H9 (cell line): ENCODE measurements at regions not wholly inside any gene's neighbourhood (a gene's known extent, or its start where the extent isn't known, plus 50 kb on each side); places are given as distances from the start of the nearest gene placed in this dataset.
"Not testable (repeated sequence)": the region's sequence is repeated elsewhere in the genome, so short reads cannot be mapped to it uniquely, and the experiment has no call there.

Source experiments
- DNase-seq: peaks from one replicate; pipeline ENCODE4 v3.0.0-alpha.2; 2017
- H2AFZ ChIP-seq: one replicate; pipeline ENCODE4 v1.6.1; 2013; ENCODE audit warnings: mild to moderate bottlenecking, low read length, control low read depth, moderate library complexity
- H2AK5ac ChIP-seq: 2 replicates; pipeline ENCODE4 v1.6.1; 2013; ENCODE audit warnings: low read length, control low read depth, mixed read lengths; ENCODE audit not compliant: insufficient read length
- H2BK120ac ChIP-seq: one replicate; pipeline ENCODE4 v1.6.1; 2013; ENCODE audit warnings: low read depth, mild to moderate bottlenecking, low read length, control low read depth, inconsistent platforms; ENCODE audit not compliant: poor library complexity, severe bottlenecking
- H2BK12ac ChIP-seq: 2 replicates; pipeline ENCODE4 v1.6.1; 2013; ENCODE audit warnings: low read length, control low read depth, mixed read lengths, low read depth; ENCODE audit not compliant: insufficient read length
- H2BK15ac ChIP-seq: 2 replicates; pipeline ENCODE4 v1.6.1; 2013; ENCODE audit warnings: low read depth, low read length, control low read depth
- H2BK20ac ChIP-seq: one replicate; pipeline ENCODE4 v1.6.1; 2013; ENCODE audit warnings: low read depth, mild to moderate bottlenecking, low read length, control low read depth, inconsistent platforms; ENCODE audit not compliant: poor library complexity, severe bottlenecking
- H2BK5ac ChIP-seq: 2 replicates; pipeline ENCODE4 v1.6.1; 2013; ENCODE audit warnings: low read length, control low read depth, mixed read lengths; ENCODE audit not compliant: insufficient read length
- H3K14ac ChIP-seq: 2 replicates; pipeline ENCODE4 v1.6.1; 2013; ENCODE audit warnings: low read length, control low read depth; ENCODE audit not compliant: insufficient read depth
- H3K18ac ChIP-seq: 2 replicates; pipeline ENCODE4 v1.6.1; 2013; ENCODE audit warnings: low read depth, mild to moderate bottlenecking, mixed read lengths, low read length, control low read depth; ENCODE audit not compliant: insufficient read length
- H3K23ac ChIP-seq: 2 replicates; pipeline ENCODE4 v1.6.1; 2013; ENCODE audit warnings: low read length, control low read depth, mixed read lengths, low read depth; ENCODE audit not compliant: insufficient read length
- H3K23me2 ChIP-seq: 2 replicates; pipeline ENCODE4 v1.6.1; 2013; ENCODE audit warnings: low read depth, mild to moderate bottlenecking, mixed read lengths, low read length, control low read depth; ENCODE audit not compliant: insufficient read length, poor library complexity, severe bottlenecking
- H3K27ac ChIP-seq: 2 replicates; pipeline ENCODE4 v1.5.1; 2013; ENCODE audit warnings: low read length, control low read depth, mixed read lengths, low read depth; ENCODE audit not compliant: insufficient read length
- H3K27me3 ChIP-seq: 2 replicates; pipeline ENCODE4 v1.6.1; 2013; ENCODE audit warnings: low read length, control low read depth, inconsistent platforms; ENCODE audit not compliant: insufficient read depth
- H3K4ac ChIP-seq: 2 replicates; pipeline ENCODE4 v1.6.1; 2013; ENCODE audit warnings: low read depth, mild to moderate bottlenecking, control low read depth, inconsistent platforms, low read length, moderate library complexity
- H3K4me1 ChIP-seq: 2 replicates; pipeline ENCODE4 v1.6.1; 2013; ENCODE audit warnings: low read length, control low read depth, inconsistent platforms; ENCODE audit not compliant: insufficient read depth
- H3K4me2 ChIP-seq: 2 replicates; pipeline ENCODE4 v1.6.1; 2013; ENCODE audit warnings: low read length, control low read depth, mixed read lengths; ENCODE audit not compliant: insufficient read length, insufficient read depth
- H3K56ac ChIP-seq: 2 replicates; pipeline ENCODE4 v1.6.1; 2013; ENCODE audit warnings: low read depth, mild to moderate bottlenecking, mixed read lengths, low read length, control low read depth; ENCODE audit not compliant: insufficient read length
- H3K79me1 ChIP-seq: 2 replicates; pipeline ENCODE4 v1.6.1; 2013; ENCODE audit warnings: low read depth, mild to moderate bottlenecking, moderate library complexity, low read length, control low read depth, inconsistent platforms; ENCODE audit not compliant: insufficient read depth, poor library complexity, severe bottlenecking
- H3K79me2 ChIP-seq: 2 replicates; pipeline ENCODE4 v1.6.1; 2013; ENCODE audit warnings: low read length, control low read depth, inconsistent platforms; ENCODE audit not compliant: insufficient read depth
- H3K9ac ChIP-seq: 2 replicates; pipeline ENCODE4 v1.6.1; 2013; ENCODE audit warnings: low read length, control low read depth, mixed read lengths; ENCODE audit not compliant: insufficient read length; ENCODE audit errors: extremely low read depth
- H3K9me3 ChIP-seq: one replicate; pipeline ENCODE4 v1.6.1; 2013; ENCODE audit warnings: low read depth, low read length, inconsistent platforms; ENCODE audit not compliant: control insufficient read depth
- H3T11ph ChIP-seq: one replicate; pipeline ENCODE4 v1.6.1; 2013; ENCODE audit warnings: mild to moderate bottlenecking, low read length, control low read depth, inconsistent platforms
- H4K20me1 ChIP-seq: one replicate; pipeline ENCODE4 v1.6.1; 2013; ENCODE audit not compliant: control insufficient read depth, insufficient read length, insufficient read depth
- H4K5ac ChIP-seq: 2 replicates; pipeline ENCODE4 v1.6.1; 2013; ENCODE audit warnings: low read depth, mild to moderate bottlenecking, mixed read lengths, low read length, control low read depth; ENCODE audit not compliant: insufficient read length
- H4K8ac ChIP-seq: replicated peaks from 2 replicates; pipeline ENCODE4 v1.6.1; 2013; ENCODE audit warnings: low read length, control low read depth, mixed read lengths, low read depth; ENCODE audit not compliant: insufficient read length
- H4K91ac ChIP-seq: 2 replicates; pipeline ENCODE4 v1.6.1; 2013; ENCODE audit warnings: low read depth, mild to moderate bottlenecking, moderate library complexity, mixed read lengths, low read length, control low read depth; ENCODE audit not compliant: insufficient read length
- H3K27ac Mint-ChIP-seq, 3 experiments: 2 replicates in 2 of 3; 3 replicates in 1 of 3; pipeline ENCODE4 v1.8.0; 2020 to 2021; ENCODE audit warnings: mixed read lengths in 3 of 3, mild to moderate bottlenecking in 1 of 3, moderate library complexity in 1 of 3
- H3K27me3 Mint-ChIP-seq: 2 replicates; pipeline ENCODE4 v1.8.0; 2021; ENCODE audit warnings: low read depth, mild to moderate bottlenecking, moderate library complexity, mixed read lengths
- H3K36me3 Mint-ChIP-seq, 3 experiments: 2 replicates in 2 of 3; 3 replicates in 1 of 3; pipeline ENCODE4 v1.8.0; 2020 to 2021; ENCODE audit warnings: low read depth in 3 of 3, mixed read lengths in 3 of 3; ENCODE audit not compliant: insufficient read depth in 1 of 3
- H3K4me1 Mint-ChIP-seq, 2 experiments: 2 replicates each; pipeline ENCODE4 v1.8.0; 2020; ENCODE audit warnings: mixed read lengths in 2 of 2
- H3K4me3 Mint-ChIP-seq, 2 experiments: 2 replicates in 1 of 2; 3 replicates in 1 of 2; pipeline ENCODE4 v1.8.0; 2020 to 2021; ENCODE audit warnings: mild to moderate bottlenecking in 2 of 2, mixed read lengths in 2 of 2, moderate library complexity in 1 of 2
- H3K9me3 Mint-ChIP-seq, 2 experiments: 2 replicates in 1 of 2; 3 replicates in 1 of 2; pipeline ENCODE4 v1.8.0; 2020; ENCODE audit warnings: mild to moderate bottlenecking in 2 of 2, mixed read lengths in 2 of 2, moderate library complexity in 1 of 2
- WGBS: extraction: QIAGEN DNeasy Blood & Tissue Kit; methylation state at CpG from one replicate; pipeline ENCODE4 v1.1.7; 2013; ENCODE audit warnings: missing lambda C conversion rate, low lambda C conversion rate, mixed read lengths; ENCODE audit not compliant: insufficient read length; ENCODE audit errors: extremely low coverage; 5-methylcytosine and 5-hydroxymethylcytosine counted together
- TF ChIP-seq, protein P1 (sequence below): fragments of 200-600 bp; sonication (generic); conservative IDR thresholded peaks from 3 replicates; pipeline ENCODE4 v1.8.0; 2021; ENCODE audit warnings: antibody characterized with exemption, mild to moderate bottlenecking

GRCh38 chrX:152037183-152037582 is 62.7 kb upstream of the GABRE start:
- Histone ChIP-seq H3K79me1 (no peaks in the 10 kb centered on the region), H4K20me1 (no peaks in the 10 kb centered on the region), H4K5ac (no peak overlapping the region), H2AK5ac (no peak overlapping the region), H4K91ac (no peak overlapping the region), H3K23ac (no peak overlapping the region), H3K18ac (no peak overlapping the region), H3K4me1 (no peaks in the 10 kb centered on the region), H2AFZ (no peak overlapping the region), H2BK12ac (no peak overlapping the region), H3K4ac (no peak overlapping the region), H2BK20ac (no peak overlapping the region), H2BK15ac (no peak overlapping the region), H4K8ac (no peak overlapping the region), H3K9me3 (no peaks in the 10 kb centered on the region), H3K56ac (no peak overlapping the region), H3K4me2 (no peak overlapping the region), H3K79me2 (no peaks in the 10 kb centered on the region), H3K14ac (no peak overlapping the region), H3T11ph (no peak overlapping the region), H2BK5ac (no peak overlapping the region), H3K27me3 (no peaks in the 10 kb centered on the region), H2BK120ac (no peak overlapping the region), H3K23me2 (no peaks in the 10 kb centered on the region), H3K9ac (no peak overlapping the region), H3K27ac (no peak overlapping the region)
- peaks cover 49 to 50% of the 10 kb centered on the region in 2 experiments for H3K9me3 Mint-ChIP-seq
- no peak overlapping the region for H3K27ac Mint-ChIP-seq
- H3K27me3 Mint-ChIP-seq = peaks cover 2% of the 10 kb centered on the region
- peaks cover 0 to 8% (median 8%) of the 10 kb centered on the region in 3 experiments; a peak in 4 of 7 replicates for H3K36me3 Mint-ChIP-seq
- WGBS = no CpG with 5 or more reads among the region's 1 CpG
- H3K4me1 Mint-ChIP-seq = peaks cover 0 to 3% of the 10 kb centered on the region in 2 experiments; a peak in 1 of 4 replicates
- DNase-seq = no peak
- TF ChIP-seq, protein P1, sequence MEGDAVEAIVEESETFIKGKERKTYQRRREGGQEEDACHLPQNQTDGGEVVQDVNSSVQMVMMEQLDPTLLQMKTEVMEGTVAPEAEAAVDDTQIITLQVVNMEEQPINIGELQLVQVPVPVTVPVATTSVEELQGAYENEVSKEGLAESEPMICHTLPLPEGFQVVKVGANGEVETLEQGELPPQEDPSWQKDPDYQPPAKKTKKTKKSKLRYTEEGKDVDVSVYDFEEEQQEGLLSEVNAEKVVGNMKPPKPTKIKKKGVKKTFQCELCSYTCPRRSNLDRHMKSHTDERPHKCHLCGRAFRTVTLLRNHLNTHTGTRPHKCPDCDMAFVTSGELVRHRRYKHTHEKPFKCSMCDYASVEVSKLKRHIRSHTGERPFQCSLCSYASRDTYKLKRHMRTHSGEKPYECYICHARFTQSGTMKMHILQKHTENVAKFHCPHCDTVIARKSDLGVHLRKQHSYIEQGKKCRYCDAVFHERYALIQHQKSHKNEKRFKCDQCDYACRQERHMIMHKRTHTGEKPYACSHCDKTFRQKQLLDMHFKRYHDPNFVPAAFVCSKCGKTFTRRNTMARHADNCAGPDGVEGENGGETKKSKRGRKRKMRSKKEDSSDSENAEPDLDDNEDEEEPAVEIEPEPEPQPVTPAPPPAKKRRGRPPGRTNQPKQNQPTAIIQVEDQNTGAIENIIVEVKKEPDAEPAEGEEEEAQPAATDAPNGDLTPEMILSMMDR = no peak
- no peak overlapping the region for H3K4me3 Mint-ChIP-seq

- H3K23me2 ChIP-seq, H3K9ac ChIP-seq, H3K27me3 ChIP-seq, H3K4me3 Mint-ChIP-seq, H3K79me1 ChIP-seq, H3K4ac ChIP-seq, H3K27me3 Mint-ChIP-seq, H3K4me2 ChIP-seq, H2AFZ ChIP-seq, H2BK120ac ChIP-seq, H3K79me2 ChIP-seq, H4K5ac ChIP-seq, H4K91ac ChIP-seq, H4K20me1 ChIP-seq, H2BK12ac ChIP-seq, DNase-seq, H2BK20ac ChIP-seq, H4K8ac ChIP-seq, H2BK15ac ChIP-seq, H2AK5ac ChIP-seq, H3K27ac Mint-ChIP-seq, H3K18ac ChIP-seq, H3K56ac ChIP-seq, H3T11ph ChIP-seq, H3K27ac ChIP-seq, H2BK5ac ChIP-seq, H3K4me1 ChIP-seq, H3K4me1 Mint-ChIP-seq, H3K23ac ChIP-seq, H3K14ac ChIP-seq: not testable (repeated sequence)
- peaks cover 30% of the 10 kb centered on the region for H3K9me3 ChIP-seq
- Mint-ChIP-seq H3K9me3 (peaks cover 50 to 53% of the 10 kb centered on the region in 2 experiments), H3K36me3 (peaks cover 0 to 17% (median 5%) of the 10 kb centered on the region in 3 experiments; a peak in 3 of 7 replicates)
- no CpG with 5 or more reads among the region's 1 CpG for WGBS
These were observed 56.9 kb upstream of the GABRE start for GRCh38 chrX:152031346-152031745.
